ENCODE measurements at regions not wholly inside any gene's neighbourhood (a gene's known extent, or its start where the extent isn't known, plus 50 kb on each side); places are given as distances from the start of the nearest gene placed in this dataset.

- no peak for TF ChIP-seq EZH2 (IDR thresholded peaks at IDR 0.05; ENCODE audit: insufficient read depth, low read length)
- TF ChIP-seq, protein P1, sequence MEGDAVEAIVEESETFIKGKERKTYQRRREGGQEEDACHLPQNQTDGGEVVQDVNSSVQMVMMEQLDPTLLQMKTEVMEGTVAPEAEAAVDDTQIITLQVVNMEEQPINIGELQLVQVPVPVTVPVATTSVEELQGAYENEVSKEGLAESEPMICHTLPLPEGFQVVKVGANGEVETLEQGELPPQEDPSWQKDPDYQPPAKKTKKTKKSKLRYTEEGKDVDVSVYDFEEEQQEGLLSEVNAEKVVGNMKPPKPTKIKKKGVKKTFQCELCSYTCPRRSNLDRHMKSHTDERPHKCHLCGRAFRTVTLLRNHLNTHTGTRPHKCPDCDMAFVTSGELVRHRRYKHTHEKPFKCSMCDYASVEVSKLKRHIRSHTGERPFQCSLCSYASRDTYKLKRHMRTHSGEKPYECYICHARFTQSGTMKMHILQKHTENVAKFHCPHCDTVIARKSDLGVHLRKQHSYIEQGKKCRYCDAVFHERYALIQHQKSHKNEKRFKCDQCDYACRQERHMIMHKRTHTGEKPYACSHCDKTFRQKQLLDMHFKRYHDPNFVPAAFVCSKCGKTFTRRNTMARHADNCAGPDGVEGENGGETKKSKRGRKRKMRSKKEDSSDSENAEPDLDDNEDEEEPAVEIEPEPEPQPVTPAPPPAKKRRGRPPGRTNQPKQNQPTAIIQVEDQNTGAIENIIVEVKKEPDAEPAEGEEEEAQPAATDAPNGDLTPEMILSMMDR (IDR thresholded peaks at IDR 0.05; ENCODE audit: insufficient read depth, low read depth, low read length): no peak
- H3K27me3 ChIP-seq (ENCODE audit: insufficient read depth, low read length): no peaks in the 10 kb centered on the region
- no peaks in the 10 kb centered on the region for H3K4me1 ChIP-seq (ENCODE audit: insufficient read depth, low read length)
- DNase-seq (ENCODE audit: low read depth) (no peak), FAIRE-seq (no peak)
- H4K20me1 ChIP-seq (ENCODE audit: insufficient read depth, low read length): no peaks in the 10 kb centered on the region
- Mint-ChIP-seq H3K27ac (ENCODE audit: unreplicated experiment) (no peak overlapping the region), H3K9me3 (ENCODE audit: unreplicated experiment) (no peaks in the 10 kb centered on the region), H3K4me1 (ENCODE audit: low read depth, unreplicated experiment) (no peaks in the 10 kb centered on the region), H3K36me3 (ENCODE audit: low read depth, unreplicated experiment) (no peaks in the 10 kb centered on the region), H3K4me3 (ENCODE audit: unreplicated experiment) (no peak overlapping the region), H3K27me3 (ENCODE audit: low read depth, unreplicated experiment) (no peaks in the 10 kb centered on the region)
- H3K4me2 ChIP-seq (ENCODE audit: low read length): no peak overlapping the region
- H3K9ac ChIP-seq (ENCODE audit: low read length): no peak overlapping the region
- H3K4me3 ChIP-seq (ENCODE audit: insufficient read depth, low read depth, low read length): no peak overlapping the region
- no peak overlapping the region for H3K27ac ChIP-seq (ENCODE audit: low read depth, low read length)
- no peak overlapping the region for H2AFZ ChIP-seq (ENCODE audit: low read depth, low read length)
- H3K79me2 ChIP-seq (ENCODE audit: insufficient read depth, low read length): no peaks in the 10 kb centered on the region
- no peaks in the 10 kb centered on the region for H3K9me3 ChIP-seq (ENCODE audit: insufficient read depth, low read depth, low read length)
- no peaks in the 10 kb centered on the region for H3K36me3 ChIP-seq (ENCODE audit: insufficient read depth, low read length)
Measured at GRCh38 chr4:178063568-178063967, 621.3 kb upstream of the AGA start.

DNA sequence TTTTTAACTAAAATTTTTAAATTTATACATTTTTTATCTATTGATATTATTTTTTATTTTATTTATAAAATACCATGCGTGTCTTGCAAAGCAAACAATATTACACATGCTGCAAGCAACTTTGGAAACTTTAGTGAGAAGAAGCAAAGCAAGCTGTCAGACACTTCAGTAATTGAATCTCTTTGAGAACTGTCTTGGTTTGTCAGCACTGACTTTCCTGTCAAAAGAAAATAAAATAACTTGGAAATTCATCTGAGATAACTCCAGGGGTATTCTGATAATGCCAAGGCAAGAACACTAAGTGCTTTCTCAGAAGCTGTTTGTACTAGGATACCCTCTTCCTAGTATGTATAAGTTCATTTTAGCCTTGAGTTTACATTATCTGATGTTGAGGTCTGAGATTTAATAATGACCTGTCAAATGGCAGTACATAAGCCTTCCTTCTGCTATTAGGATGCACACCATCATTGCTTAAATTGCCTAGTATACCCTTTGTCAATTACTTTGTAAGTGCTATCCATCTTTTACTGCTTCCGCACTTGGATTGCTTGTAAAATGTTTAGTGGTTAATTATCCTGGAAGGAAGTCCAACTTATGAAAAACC, 624.2 kb upstream of the AGA start:
- Mint-ChIP-seq H3K4me1 (ENCODE audit: low read depth, unreplicated experiment) (no peaks in the 10 kb centered on the region), H3K36me3 (ENCODE audit: low read depth, unreplicated experiment) (no peaks in the 10 kb centered on the region), H3K4me3 (ENCODE audit: unreplicated experiment) (no peak overlapping the region), H3K27ac (ENCODE audit: unreplicated experiment) (no peak overlapping the region), H3K9me3 (ENCODE audit: unreplicated experiment) (no peaks in the 10 kb centered on the region), H3K27me3 (ENCODE audit: low read depth, unreplicated experiment) (no peaks in the 10 kb centered on the region)
- H3K4me2 ChIP-seq (ENCODE audit: low read length): no peak overlapping the region
- TF ChIP-seq, protein P1 (IDR thresholded peaks at IDR 0.05; ENCODE audit: insufficient read depth, low read depth, low read length): no peak
- TF ChIP-seq EZH2 (IDR thresholded peaks at IDR 0.05; ENCODE audit: insufficient read depth, low read length): no peak
- H3K4me1 ChIP-seq (ENCODE audit: insufficient read depth, low read length): no peaks in the 10 kb centered on the region
- H3K36me3 ChIP-seq (ENCODE audit: insufficient read depth, low read length): no peaks in the 10 kb centered on the region
- H3K27ac ChIP-seq (ENCODE audit: low read depth, low read length): no peak overlapping the region
- no peak overlapping the region for H2AFZ ChIP-seq (ENCODE audit: low read depth, low read length)
- FAIRE-seq: no peak
- H3K27me3 ChIP-seq (ENCODE audit: insufficient read depth, low read length): no peaks in the 10 kb centered on the region
- no peak overlapping the region for H3K4me3 ChIP-seq (ENCODE audit: insufficient read depth, low read depth, low read length)
- H3K9me3 ChIP-seq (ENCODE audit: insufficient read depth, low read depth, low read length): no peaks in the 10 kb centered on the region
- no peaks in the 10 kb centered on the region for H3K79me2 ChIP-seq (ENCODE audit: insufficient read depth, low read length)
- no peak for DNase-seq (ENCODE audit: low read depth)
- no peaks in the 10 kb centered on the region for H4K20me1 ChIP-seq (ENCODE audit: insufficient read depth, low read length)
- no peak overlapping the region for H3K9ac ChIP-seq (ENCODE audit: low read length)

DNA sequence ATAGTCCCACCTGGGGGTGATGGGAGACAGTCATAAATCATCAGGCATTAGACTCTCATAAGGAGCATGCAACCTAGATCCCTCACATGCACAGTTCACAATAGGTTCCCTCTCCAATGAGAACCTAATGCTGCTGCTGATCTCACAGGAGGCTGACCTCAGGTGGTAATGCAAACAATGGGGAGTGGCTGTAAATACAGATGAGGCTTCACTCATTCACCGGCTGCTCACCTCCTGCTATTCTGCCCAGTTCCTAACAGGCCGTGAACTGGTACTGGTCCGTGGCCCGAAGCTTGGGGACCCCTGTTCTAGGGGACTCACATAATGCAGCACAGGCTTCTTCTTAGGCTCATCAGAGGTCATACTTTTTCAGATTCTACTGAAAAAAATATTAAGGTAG, 625.9 kb upstream of the AGA start:
- Mint-ChIP-seq H3K4me3 (ENCODE audit: unreplicated experiment) (no peak overlapping the region), H3K9me3 (ENCODE audit: unreplicated experiment) (no peaks in the 10 kb centered on the region), H3K27ac (ENCODE audit: unreplicated experiment) (no peak overlapping the region), H3K36me3 (ENCODE audit: low read depth, unreplicated experiment) (no peaks in the 10 kb centered on the region), H3K4me1 (ENCODE audit: low read depth, unreplicated experiment) (no peaks in the 10 kb centered on the region), H3K27me3 (ENCODE audit: low read depth, unreplicated experiment) (no peaks in the 10 kb centered on the region)
- no peaks in the 10 kb centered on the region for H3K9me3 ChIP-seq (ENCODE audit: insufficient read depth, low read depth, low read length)
- H2AFZ ChIP-seq (ENCODE audit: low read depth, low read length): no peak overlapping the region
- TF ChIP-seq, protein P1 (IDR thresholded peaks at IDR 0.05; ENCODE audit: insufficient read depth, low read depth, low read length): no peak
- no peak for TF ChIP-seq EZH2 (IDR thresholded peaks at IDR 0.05; ENCODE audit: insufficient read depth, low read length)
- H3K27me3 ChIP-seq (ENCODE audit: insufficient read depth, low read length): no peaks in the 10 kb centered on the region
- no peaks in the 10 kb centered on the region for H3K79me2 ChIP-seq (ENCODE audit: insufficient read depth, low read length)
- FAIRE-seq (no peak), DNase-seq (ENCODE audit: low read depth) (no peak)
- no peak overlapping the region for H3K27ac ChIP-seq (ENCODE audit: low read depth, low read length)
- H3K4me3 ChIP-seq (ENCODE audit: insufficient read depth, low read depth, low read length): no peak overlapping the region
- no peaks in the 10 kb centered on the region for H4K20me1 ChIP-seq (ENCODE audit: insufficient read depth, low read length)
- H3K4me1 ChIP-seq (ENCODE audit: insufficient read depth, low read length): no peaks in the 10 kb centered on the region
- no peak overlapping the region for H3K4me2 ChIP-seq (ENCODE audit: low read length)
- no peak overlapping the region for H3K9ac ChIP-seq (ENCODE audit: low read length)
- no peaks in the 10 kb centered on the region for H3K36me3 ChIP-seq (ENCODE audit: insufficient read depth, low read length)
